Mammary epithelial cell (primary cell): ENCODE measurements at regions not wholly inside any gene's neighbourhood (a gene's known extent, or its start where the extent isn't known, plus 50 kb on each side); places are given as distances from the start of the nearest gene placed in this dataset.

Experiments used
- CTCF ChIP-seq, 2 donors: IDR thresholded peaks in 1 of 2; conservative IDR thresholded peaks in 1 of 2; 2 replicates each; pipeline ENCODE4 v1.5.1; 2011 to 2012; ENCODE audit warnings: inconsistent platforms in 2 of 2, low read length in 2 of 2, mild to moderate bottlenecking in 2 of 2, control low read depth in 1 of 2, low read depth in 1 of 2; ENCODE audit not compliant: insufficient read depth in 1 of 2; ENCODE audit errors: extremely low read depth in 1 of 2
- EZH2 ChIP-seq: IDR thresholded peaks from 2 replicates; pipeline ENCODE4 v1.6.1; 2012; ENCODE audit warnings: low read length, inconsistent platforms, borderline replicate concordance

GRCh38 chr15:62750471-62750870, 292.1 kb upstream of the TPM1 start:
- no peak for TF ChIP-seq CTCF (conservative IDR thresholded peaks at IDR 0.05 in 1 of 2, IDR thresholded peaks at IDR 0.05 in 1 of 2; ENCODE audit: extremely low read depth in 1 of 2, insufficient read depth in 1 of 2, low read depth in 1 of 2, low read length in 2 of 2)
- no peak for TF ChIP-seq EZH2
